Immature natural killer cell (primary cell): ENCODE measurements at regions not wholly inside any gene's neighbourhood (a gene's known extent, or its start where the extent isn't known, plus 50 kb on each side); places are given as distances from the start of the nearest gene placed in this dataset.

Source experiments
- DNase-seq, 3 donors: peaks; one replicate each; pipeline ENCODE4 v3.0.0; 2022; ENCODE audit warnings: mixed read lengths in 1 of 3
- H3K27ac Mint-ChIP-seq, 6 donors: one replicate each; pipeline ENCODE4 v1.8.0; 2020; ENCODE audit warnings: mixed read lengths in 6 of 6, mild to moderate bottlenecking in 5 of 6, inconsistent platforms in 4 of 6, moderate library complexity in 3 of 6
- H3K27me3 Mint-ChIP-seq, 3 donors: one replicate each; pipeline ENCODE4 v1.8.0; 2020 to 2021; ENCODE audit warnings: low read depth in 3 of 3, mild to moderate bottlenecking in 3 of 3, mixed read lengths in 3 of 3, moderate library complexity in 3 of 3, inconsistent platforms in 1 of 3
- H3K36me3 Mint-ChIP-seq, 3 donors: one replicate each; pipeline ENCODE4 v1.8.0; 2020; ENCODE audit warnings: mixed read lengths in 3 of 3, inconsistent platforms in 2 of 3, mild to moderate bottlenecking in 2 of 3
- H3K4me1 Mint-ChIP-seq, 2 donors: one replicate each; pipeline ENCODE4 v1.8.0; 2020; ENCODE audit warnings: inconsistent platforms in 2 of 2, mild to moderate bottlenecking in 2 of 2, mixed read lengths in 2 of 2, moderate library complexity in 1 of 2
- H3K4me3 Mint-ChIP-seq, 5 donors: one replicate each; pipeline ENCODE4 v1.8.0; 2020; ENCODE audit warnings: mild to moderate bottlenecking in 5 of 5, mixed read lengths in 5 of 5, inconsistent platforms in 3 of 5, moderate library complexity in 3 of 5
- H3K9me3 Mint-ChIP-seq, 6 donors: one replicate each; pipeline ENCODE4 v1.8.0; 2020; ENCODE audit warnings: mild to moderate bottlenecking in 6 of 6, mixed read lengths in 6 of 6, inconsistent platforms in 4 of 6, moderate library complexity in 3 of 6

DNA sequence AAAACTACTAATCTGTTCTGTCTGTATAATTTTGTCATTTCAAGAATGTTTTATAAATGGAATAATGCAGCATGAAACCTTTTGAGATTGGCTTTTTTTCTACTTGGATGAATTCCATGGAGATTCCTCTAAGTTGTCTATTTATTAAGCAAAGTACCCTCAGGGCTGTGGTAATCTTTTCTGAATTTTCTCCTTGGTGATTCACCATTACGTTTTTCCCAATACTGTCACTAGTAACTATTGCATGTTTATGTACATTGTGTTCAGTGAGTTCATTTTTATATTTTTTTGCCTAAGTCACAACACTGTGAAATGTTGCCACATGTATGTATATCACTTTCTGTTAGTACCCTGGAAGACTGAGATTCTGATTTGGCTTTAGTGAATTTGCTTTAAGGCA lies 177.0 kb upstream of the GRIN3A start:
- Mint-ChIP-seq H3K9me3 (peaks cover 4 to 24% (median 14%) of the 10 kb centered on the region in 6 donors), H3K27ac (no peak overlapping the region), H3K27me3 (peaks cover 0 to 2% (median 0%) of the 10 kb centered on the region in 3 donors), H3K4me3 (no peak overlapping the region), H3K36me3 (no peaks in the 10 kb centered on the region), H3K4me1 (no peaks in the 10 kb centered on the region)
- DNase-seq, result no peak

DNA sequence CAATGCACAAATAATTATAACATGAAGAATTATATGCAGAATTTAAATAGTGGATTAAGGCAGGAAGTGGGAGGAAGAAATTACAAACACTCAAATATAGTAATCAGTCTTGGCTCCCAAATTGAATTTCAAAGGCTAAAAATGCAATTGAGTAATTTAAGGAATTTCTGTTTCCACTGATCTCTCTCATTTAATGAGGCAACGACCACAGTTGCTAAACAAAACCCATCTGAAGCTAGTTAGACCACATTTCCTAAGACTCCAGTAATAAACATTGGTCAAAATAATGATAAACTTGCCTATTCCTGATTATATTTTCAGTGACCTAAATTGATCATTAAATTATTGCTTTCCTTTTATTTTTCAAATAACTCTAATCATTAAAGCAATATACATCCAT lies 174.3 kb upstream of the GRIN3A start:
- Mint-ChIP-seq H3K36me3 (peaks cover 0 to under 1% (median 0%) of the 10 kb centered on the region in 3 donors), H3K27me3 (peaks cover 0 to 2% (median 0%) of the 10 kb centered on the region in 3 donors), H3K4me3 (no peak overlapping the region), H3K4me1 (no peaks in the 10 kb centered on the region), H3K9me3 (peaks cover 5 to 25% (median 11%) of the 10 kb centered on the region in 6 donors), H3K27ac (no peak overlapping the region)
- DNase-seq, result no peak

DNA sequence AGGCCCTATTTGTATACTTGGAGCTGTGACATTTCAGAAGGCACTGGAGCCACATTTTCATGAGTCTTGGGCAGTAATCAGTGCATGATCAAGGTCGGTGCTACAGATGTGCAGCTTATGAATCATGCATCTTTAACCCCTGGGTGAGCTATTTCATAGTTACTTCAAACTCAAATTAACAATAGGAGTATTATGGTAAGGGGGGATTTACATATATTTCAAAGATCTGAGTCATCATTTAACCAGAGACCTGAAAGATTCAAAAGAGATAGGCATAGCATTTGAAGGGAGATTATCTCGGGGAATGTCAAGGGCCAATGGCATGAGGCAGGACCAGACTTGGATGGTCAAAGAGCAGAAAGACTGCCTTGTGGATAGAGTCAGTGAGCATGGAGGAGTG lies 169.0 kb upstream of the GRIN3A start:
- peaks cover 6 to 30% (median 14%) of the 10 kb centered on the region in 6 donors for H3K9me3 Mint-ChIP-seq
- H3K27me3 Mint-ChIP-seq, result no peaks in the 10 kb centered on the region
- peaks cover 0 to 4% (median 0%) of the 10 kb centered on the region in 3 donors for H3K36me3 Mint-ChIP-seq

DNA sequence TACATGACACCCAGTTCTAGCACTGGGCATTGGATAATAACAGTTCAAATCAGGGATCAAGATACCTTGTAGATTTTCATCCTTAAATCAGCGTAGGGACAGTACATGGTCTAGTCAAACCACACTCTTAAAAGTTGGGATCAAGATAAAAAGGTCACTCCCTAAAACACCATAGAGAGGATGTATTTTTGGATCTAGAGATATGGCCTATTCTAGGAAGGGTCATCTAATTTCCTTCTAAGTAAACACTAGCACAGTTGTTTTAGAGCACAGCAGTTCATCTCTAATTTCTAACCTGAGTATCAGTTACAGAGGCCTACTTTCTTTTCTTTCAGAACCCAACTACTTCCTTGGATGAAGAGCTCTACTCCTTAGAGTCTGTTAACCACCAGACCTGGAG lies 166.4 kb upstream of the GRIN3A start:
- Mint-ChIP-seq H3K27ac (no peak overlapping the region), H3K9me3 (peaks cover 5 to 24% (median 13%) of the 10 kb centered on the region in 6 donors), H3K36me3 (peaks cover 0 to 4% (median 0%) of the 10 kb centered on the region in 3 donors), H3K4me1 (no peaks in the 10 kb centered on the region), H3K4me3 (no peak overlapping the region), H3K27me3 (no peaks in the 10 kb centered on the region)
- no peak for DNase-seq

More for the DNA sequence above, 169.0 kb upstream of the GRIN3A start:
- Mint-ChIP-seq H3K4me3 (no peak overlapping the region), H3K27ac (no peak overlapping the region), H3K4me1 (no peaks in the 10 kb centered on the region)
- DNase-seq, result no peak

DNA sequence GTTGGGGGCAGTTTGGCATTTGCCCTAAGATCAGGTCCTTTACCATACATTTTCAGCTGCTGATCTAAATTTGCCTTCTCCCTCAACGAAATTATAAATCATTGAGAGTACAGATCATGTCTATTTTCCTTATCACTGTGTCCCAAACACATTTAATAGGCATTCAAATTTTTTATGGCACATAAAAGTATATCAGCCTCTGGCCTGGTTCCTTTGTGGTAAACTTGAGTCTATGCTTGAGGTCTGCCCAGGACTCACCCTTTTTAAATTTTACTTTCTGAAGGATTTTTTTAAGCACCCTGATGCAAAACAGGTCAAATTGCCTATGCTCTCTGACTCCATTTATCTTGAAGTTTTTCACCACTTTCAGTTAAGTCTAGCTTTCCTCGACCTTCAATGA lies 163.6 kb upstream of the GRIN3A start:
- no peak overlapping the region for H3K27ac Mint-ChIP-seq
- H3K4me3 Mint-ChIP-seq, result no peak overlapping the region
- H3K4me1 Mint-ChIP-seq, result no peaks in the 10 kb centered on the region
- H3K27me3 Mint-ChIP-seq, result no peaks in the 10 kb centered on the region
- H3K9me3 Mint-ChIP-seq, result peaks cover 1 to 24% (median 7%) of the 10 kb centered on the region in 6 donors
- DNase-seq, result no peak
- no peaks in the 10 kb centered on the region for H3K36me3 Mint-ChIP-seq

DNA sequence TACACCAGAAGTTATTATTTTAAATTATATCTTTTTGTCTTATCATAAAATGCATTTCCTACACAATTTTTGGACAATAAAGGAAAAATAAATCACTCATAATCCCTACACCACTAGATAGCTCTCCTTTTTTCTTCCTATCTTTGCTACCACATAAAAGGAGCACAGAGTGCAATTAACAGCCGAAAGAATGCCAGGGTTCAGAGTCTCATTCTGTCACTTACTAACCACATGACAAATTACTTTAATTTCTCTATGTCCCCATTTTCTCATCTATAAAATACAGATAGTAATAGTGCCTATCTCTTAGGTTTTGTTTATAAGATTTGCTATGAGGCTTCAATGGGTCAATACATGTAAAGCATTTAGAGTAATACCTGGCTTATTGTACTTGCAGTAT lies 158.7 kb upstream of the GRIN3A start:
- Mint-ChIP-seq H3K27me3 (no peaks in the 10 kb centered on the region), H3K36me3 (no peaks in the 10 kb centered on the region), H3K9me3 (peaks cover 4 to 46% (median 9%) of the 10 kb centered on the region in 6 donors), H3K27ac (no peak overlapping the region), H3K4me1 (no peaks in the 10 kb centered on the region), H3K4me3 (no peak overlapping the region)
- DNase-seq, result no peak

DNA sequence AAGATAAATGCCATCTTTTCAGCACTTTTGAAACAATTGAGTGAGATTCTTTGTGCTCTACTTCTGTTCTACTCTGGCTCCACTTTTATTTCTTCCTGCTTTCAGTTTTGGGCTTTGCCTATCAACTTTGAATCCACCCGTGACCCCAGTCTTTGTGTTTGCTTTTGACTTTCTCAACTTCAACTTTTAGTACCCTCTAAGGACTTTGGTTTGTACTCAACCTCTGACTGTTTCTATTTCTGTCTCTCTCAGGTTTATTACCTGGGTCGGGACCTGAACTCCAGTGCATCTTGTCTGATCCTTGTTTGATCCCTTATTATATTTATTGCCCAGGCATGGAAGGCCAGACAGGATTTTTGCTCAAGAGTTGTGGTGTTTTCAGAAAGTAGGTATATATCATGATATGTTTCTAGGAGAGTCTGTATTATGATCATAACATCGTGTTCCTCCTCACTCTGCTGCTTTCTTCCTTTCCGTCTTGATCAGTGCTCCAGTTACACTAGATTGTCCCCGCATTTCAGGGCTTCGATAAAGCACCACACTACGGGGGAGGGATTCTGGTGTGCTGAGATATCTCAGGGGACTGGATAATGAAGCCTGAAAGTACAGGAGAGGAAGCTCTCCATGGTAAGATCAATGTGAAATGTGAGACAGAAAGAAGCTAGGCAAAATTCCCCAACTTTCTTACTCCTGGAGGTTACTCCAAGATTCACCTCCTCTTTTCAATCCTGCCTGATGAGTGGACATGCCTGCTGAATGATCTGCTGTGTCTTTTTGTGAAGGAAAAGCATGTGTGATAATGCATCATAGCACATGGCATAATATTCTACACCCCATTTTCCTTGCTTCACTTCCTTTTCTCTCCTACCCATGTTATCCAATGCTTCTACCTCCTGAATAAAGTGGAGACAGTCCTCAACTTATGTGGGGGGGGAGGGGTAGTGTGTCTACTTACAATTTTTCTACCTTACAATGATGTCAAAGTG lies 155.5 kb upstream of the GRIN3A start:
- no peaks in the 10 kb centered on the region for H3K4me1 Mint-ChIP-seq
- H3K27me3 Mint-ChIP-seq, result no peaks in the 10 kb centered on the region
- H3K9me3 Mint-ChIP-seq, result peaks cover 4 to 31% (median 11%) of the 10 kb centered on the region in 6 donors
- H3K4me3 Mint-ChIP-seq, result no peak overlapping the region
- no peaks in the 10 kb centered on the region for H3K36me3 Mint-ChIP-seq
- no peak overlapping the region for H3K27ac Mint-ChIP-seq
- no peak for DNase-seq

DNA sequence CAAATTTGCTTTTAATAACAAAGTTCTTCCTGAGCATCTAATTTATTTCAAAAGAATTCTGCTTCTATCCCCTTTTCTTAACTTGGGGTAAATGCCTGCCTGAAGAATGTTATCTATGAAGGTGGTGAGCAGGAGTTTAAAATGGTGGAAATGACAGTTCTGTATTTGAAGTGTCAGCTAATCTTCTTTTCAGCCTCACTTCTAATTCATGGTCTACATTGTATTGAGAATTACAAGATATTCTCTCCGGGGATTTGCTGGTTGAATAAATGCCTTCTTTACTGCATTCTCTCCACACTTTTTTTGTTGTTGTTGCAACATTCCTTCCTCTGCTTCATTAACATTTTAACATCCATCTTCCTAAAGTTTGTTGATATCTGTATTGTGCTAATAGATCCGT lies 143.1 kb upstream of the GRIN3A start:
- no peak for DNase-seq

DNA sequence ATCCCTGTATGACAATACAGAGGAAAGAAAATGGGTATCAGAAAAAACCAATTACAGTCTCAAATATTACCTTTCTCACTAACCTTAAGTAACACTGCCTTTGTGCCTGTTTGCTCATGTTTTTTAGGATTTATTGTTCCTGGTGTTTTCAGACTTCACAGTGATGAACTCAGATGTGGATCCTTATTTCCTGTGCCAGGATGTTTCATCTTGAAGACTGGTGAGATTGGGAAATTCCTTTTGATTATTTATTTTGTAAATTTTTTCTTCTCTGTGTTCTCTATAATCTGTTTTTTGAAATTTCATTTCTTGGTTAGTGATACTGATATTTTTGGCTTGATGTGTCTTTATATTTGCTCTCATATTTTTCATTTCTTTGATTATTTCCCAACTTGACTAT lies 142.4 kb upstream of the GRIN3A start:
- DNase-seq, result no peak
- Mint-ChIP-seq H3K9me3 (peaks cover 6 to 21% (median 10%) of the 10 kb centered on the region in 6 donors), H3K4me1 (no peaks in the 10 kb centered on the region), H3K27me3 (peaks cover 0 to 5% (median 0%) of the 10 kb centered on the region in 3 donors), H3K36me3 (no peaks in the 10 kb centered on the region), H3K27ac (no peak overlapping the region), H3K4me3 (no peak overlapping the region)

More for the DNA sequence above, 143.1 kb upstream of the GRIN3A start:
- Mint-ChIP-seq H3K4me3 (no peak overlapping the region), H3K27ac (no peak overlapping the region), H3K4me1 (no peaks in the 10 kb centered on the region), H3K9me3 (peaks cover 6 to 24% (median 10%) of the 10 kb centered on the region in 6 donors), H3K27me3 (peaks cover 0 to 5% (median 0%) of the 10 kb centered on the region in 3 donors), H3K36me3 (no peaks in the 10 kb centered on the region)

DNA sequence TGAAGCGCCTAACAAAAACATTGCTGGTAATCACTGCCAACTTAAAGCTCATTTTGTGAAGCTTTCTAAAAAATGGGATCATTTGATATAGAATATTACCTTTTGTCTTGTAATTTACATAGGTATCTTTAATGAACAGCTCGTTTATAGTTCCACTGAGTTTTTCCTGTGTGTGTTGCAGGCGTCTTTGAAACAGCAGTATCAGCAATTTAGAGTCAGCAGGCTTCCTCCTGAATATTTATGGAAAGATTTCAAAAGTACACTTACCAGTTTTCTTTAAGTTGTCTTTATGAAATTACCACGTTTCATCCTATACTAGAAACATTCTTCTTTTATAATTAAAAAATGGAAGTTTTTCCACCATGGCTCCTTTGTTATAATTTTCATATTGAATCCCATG lies 140.3 kb upstream of the GRIN3A start:
- no peaks in the 10 kb centered on the region for H3K4me1 Mint-ChIP-seq
- no peak for DNase-seq
- no peaks in the 10 kb centered on the region for H3K36me3 Mint-ChIP-seq
- no peak overlapping the region for H3K27ac Mint-ChIP-seq
- no peak overlapping the region for H3K4me3 Mint-ChIP-seq
- H3K9me3 Mint-ChIP-seq, result peaks cover 6 to 17% (median 10%) of the 10 kb centered on the region in 6 donors
- peaks cover 0 to 5% (median 0%) of the 10 kb centered on the region in 3 donors for H3K27me3 Mint-ChIP-seq

DNA sequence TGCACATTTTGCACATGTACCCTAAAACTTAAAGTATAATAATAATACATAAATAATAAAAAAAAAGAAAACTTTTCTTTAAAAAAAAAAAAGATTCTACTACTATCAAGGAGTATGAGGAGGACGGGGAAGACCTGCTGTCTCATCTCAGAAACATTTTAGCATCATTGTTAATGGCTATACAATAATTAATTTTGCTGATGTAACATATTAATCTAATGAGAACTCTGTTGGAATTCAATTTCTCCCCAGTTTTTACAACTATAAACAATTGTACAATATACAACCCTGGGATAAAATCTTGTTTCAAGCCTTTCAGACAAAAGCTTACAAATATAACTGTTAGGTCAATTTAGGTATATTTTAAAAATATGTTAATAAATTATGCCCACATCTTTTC lies 139.0 kb upstream of the GRIN3A start:
- Mint-ChIP-seq H3K27me3 (peaks cover 0 to 5% (median 0%) of the 10 kb centered on the region in 3 donors), H3K27ac (no peak overlapping the region), H3K4me1 (no peaks in the 10 kb centered on the region), H3K36me3 (no peaks in the 10 kb centered on the region), H3K9me3 (peaks cover 6 to 11% (median 9%) of the 10 kb centered on the region in 6 donors), H3K4me3 (no peak overlapping the region)
- DNase-seq, result no peak

DNA sequence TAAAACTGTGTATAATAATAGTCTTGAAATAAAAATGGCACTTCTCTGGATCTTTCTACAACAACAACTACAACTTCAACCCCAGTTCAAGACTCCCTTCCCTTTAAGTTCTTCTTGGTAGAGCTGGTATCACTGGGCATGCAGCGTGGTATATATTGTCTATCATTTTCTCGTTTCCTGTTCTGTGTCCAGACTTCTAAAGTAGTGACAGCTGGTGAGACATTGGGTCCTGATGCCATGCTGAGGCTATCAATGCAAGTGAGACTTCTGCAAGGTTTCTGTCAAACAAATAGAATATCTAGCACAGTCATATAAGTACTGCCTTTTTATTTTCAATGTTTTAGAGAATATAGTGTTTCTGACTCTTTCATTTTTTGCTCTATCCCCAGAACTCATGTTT lies 123.0 kb upstream of the GRIN3A start:
- H3K4me3 Mint-ChIP-seq, result no peak overlapping the region
- no peaks in the 10 kb centered on the region for H3K4me1 Mint-ChIP-seq
- DNase-seq, result no peak
- H3K27ac Mint-ChIP-seq, result no peak overlapping the region
- H3K36me3 Mint-ChIP-seq, result no peaks in the 10 kb centered on the region
- no peaks in the 10 kb centered on the region for H3K27me3 Mint-ChIP-seq
- peaks cover 5 to 36% (median 11%) of the 10 kb centered on the region in 6 donors for H3K9me3 Mint-ChIP-seq

DNA sequence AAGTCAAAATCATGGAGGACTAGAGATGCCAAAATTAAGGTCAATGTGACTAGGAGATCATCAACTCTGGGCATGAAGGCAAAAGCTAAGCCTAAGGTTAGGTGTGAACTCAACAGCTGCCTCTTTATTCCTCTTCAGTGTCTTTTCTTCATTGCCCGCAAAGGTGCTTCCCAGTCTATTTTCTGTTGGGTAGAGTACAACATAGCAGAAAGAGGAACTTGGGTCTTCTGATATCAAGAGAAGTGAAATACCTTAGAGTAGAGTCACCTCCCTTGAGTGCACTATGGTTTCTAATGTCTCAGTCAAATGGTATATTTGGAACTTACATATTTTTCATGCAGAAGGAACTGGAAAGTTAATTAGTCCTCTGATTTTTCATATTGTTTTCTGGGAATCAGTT lies 122.5 kb upstream of the GRIN3A start:
- Mint-ChIP-seq H3K9me3 (peaks cover 5 to 39% (median 11%) of the 10 kb centered on the region in 6 donors), H3K27ac (no peak overlapping the region), H3K4me1 (no peaks in the 10 kb centered on the region), H3K4me3 (no peak overlapping the region), H3K36me3 (no peaks in the 10 kb centered on the region), H3K27me3 (no peaks in the 10 kb centered on the region)
- DNase-seq, result no peak

DNA sequence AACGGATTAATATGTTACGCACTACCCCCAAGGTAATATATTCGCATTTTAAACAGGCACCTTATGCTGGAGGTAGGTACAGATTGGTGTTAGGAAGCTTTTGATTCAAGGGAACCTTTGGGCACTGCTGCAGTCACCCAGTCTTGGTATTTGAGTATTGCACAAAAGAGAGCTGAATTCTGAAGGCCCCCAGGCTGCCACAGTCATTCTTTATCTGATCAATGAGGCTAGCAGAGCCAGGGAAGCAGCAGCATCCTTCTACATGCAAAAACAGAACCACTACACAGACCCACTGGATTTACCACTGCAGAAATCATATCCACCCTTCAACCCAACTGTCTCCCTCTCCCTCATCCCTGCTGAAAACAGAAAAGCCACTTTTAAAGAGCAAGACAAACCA lies 121.2 kb upstream of the GRIN3A start:
- Mint-ChIP-seq H3K36me3 (no peaks in the 10 kb centered on the region), H3K4me3 (no peak overlapping the region), H3K4me1 (no peaks in the 10 kb centered on the region), H3K9me3 (peaks cover 5 to 30% (median 12%) of the 10 kb centered on the region in 6 donors), H3K27ac (no peak overlapping the region), H3K27me3 (no peaks in the 10 kb centered on the region)
- no peak for DNase-seq
